ENCODE measurements at regions not wholly inside any gene's neighbourhood (a gene's known extent, or its start where the extent isn't known, plus 50 kb on each side); places are given as distances from the start of the nearest gene placed in this dataset.
A peak's percentile ranks its signal among the peaks of the same experiment; 100 is the strongest.
"Not testable (repeated sequence)": the region's sequence is repeated elsewhere in the genome, so short reads cannot be mapped to it uniquely, and the experiment has no call there.

DNA sequence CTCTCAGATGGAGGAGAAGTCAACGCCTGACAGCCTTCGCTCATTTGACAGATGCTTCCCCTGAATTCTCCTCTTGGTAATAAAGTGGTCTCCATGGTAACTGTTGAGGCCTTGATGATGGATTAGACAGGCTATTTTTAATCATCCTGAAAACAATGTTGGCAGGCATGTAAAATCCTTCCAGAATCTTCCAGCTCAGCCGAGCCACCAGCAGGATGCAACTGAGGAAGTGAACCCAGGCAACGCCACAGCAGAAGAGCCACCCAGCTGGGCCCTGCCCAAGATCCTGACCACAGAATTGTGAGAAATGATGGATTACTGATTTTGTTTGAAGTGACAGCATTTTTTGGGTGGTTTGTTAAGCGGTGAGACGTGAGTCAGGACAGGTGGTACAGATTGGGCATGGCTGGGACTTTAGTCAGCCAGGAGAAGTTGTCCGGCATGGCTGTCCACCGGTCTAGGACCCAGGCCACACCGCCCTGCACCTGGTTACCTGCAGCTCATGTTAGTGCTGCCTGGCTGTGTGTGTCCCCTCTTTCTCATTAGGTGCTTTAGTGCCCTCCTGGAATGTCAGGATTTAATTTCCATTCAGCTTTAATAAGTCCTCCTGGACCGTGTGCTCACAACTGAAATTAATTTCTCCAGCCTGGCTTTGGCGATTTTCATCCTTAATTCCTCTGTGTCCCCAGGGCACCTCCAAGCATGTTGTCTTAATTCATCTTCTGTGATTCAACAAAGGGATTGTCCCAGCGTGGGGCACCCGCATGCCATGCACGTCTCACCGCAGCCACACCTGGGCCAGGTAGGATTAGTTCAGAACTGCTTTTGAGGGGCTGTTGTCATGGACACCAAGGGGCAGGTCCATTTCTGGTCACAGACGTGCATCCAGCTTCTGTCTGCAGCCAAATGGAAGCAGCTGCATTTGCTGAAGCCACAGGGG lies 280.4 kb downstream of the ADGRD1 start:
- H3K9me3 Mint-ChIP-seq, ATAC-seq, H3K27ac Mint-ChIP-seq, H3K36me3 Mint-ChIP-seq: not testable (repeated sequence)
- peak in 1 of 2 donors; percentile 52 for DNase-seq (ENCODE audit: low spot score in 2 of 2)

DNA sequence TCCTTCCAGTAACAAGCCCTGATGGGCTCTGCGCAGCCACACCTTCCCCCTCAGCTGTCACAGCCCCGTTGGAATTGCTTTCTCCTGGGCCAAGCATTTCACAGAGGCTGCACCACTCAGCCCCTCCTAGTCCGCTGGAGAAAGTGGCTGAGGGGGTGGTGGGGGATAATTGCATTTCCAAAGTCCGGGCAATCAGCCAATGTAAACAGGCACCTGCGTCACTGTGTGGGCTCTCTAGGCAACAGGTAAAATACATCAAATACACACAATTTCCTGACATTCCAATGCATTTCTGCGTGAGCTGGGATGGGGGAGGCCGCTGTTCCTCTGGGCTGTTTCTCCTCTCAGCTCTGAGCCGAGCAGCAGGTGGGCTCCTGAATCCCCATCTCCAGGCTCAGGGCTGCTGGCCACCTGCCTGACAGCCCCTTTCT lies 281.1 kb downstream of the ADGRD1 start:
- H3K27ac Mint-ChIP-seq, H3K36me3 Mint-ChIP-seq, H3K9me3 Mint-ChIP-seq, ATAC-seq: not testable (repeated sequence)
- peak in 1 of 2 donors; percentile 18 for DNase-seq (ENCODE audit: low spot score in 2 of 2)

DNA sequence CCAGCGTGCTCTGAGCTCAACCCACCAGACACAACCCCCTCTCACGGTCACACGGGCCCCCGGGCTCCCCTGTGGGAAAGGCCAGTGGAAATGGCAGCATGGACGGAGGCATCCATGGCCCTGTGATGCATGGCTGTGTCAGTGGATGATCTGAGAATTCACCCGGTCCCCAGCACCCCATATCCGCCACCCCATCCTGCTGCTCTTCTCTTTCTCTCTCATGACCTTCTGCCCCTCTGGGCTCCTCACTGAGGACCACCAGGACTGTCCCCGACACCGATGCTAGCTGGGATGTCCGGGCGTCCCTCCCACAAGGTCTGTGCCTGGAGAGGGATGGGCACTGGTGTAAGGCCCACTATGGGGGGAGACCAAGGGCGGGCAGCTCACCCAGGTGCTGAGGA lies 282.2 kb downstream of the ADGRD1 start:
- ATAC-seq (no peak), DNase-seq (ENCODE audit: low spot score in 2 of 2) (peak in 1 of 2 donors; percentile 37)
- H3K27ac Mint-ChIP-seq, result no peak overlapping the region
- peaks cover 0 to 7% of the 10 kb centered on the region in 2 donors for H3K36me3 Mint-ChIP-seq
- no peaks in the 10 kb centered on the region for H3K9me3 Mint-ChIP-seq

DNA sequence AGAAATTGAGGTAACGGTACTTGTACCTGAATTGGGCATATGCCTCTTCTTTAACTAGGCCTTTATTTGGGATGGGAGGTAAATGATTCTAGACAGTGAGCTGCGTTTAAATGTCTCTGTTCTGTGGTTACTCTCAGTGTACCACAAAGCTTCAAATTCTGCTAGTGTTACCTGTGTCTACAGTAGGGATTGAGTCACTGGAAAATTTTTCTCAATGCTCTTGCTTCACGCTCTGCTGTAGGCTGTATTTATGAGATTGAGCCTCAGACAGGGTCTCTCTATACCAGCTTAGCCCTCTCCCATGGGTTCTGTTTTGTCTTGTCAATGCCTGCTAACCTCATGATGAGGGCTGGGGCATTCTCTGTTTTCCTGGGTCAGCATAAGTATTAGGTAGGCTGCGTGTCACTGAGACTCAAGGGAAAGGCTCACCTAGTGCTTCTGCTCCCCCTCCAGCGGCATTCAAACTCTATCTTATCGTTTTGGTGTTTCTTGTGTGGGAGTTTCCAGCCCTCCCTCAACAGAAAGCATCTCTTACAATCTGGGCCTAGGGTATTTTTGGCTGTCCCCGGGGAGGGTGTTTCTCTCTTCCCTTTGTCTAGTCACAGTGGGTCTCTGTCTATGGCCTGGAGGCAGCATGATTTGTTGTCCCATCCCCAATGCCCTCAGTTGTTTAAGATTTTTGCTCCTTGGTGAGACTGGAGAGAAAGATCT lies 285.8 kb downstream of the ADGRD1 start:
- ATAC-seq (peak; percentile 87 to 93), DNase-seq (ENCODE audit: low spot score in 2 of 2) (no peak)
- H3K36me3 Mint-ChIP-seq, result no peaks in the 10 kb centered on the region
- no peaks in the 10 kb centered on the region for H3K9me3 Mint-ChIP-seq
- peak overlapping the region; percentile 45 to 61 for H3K27ac Mint-ChIP-seq

DNA sequence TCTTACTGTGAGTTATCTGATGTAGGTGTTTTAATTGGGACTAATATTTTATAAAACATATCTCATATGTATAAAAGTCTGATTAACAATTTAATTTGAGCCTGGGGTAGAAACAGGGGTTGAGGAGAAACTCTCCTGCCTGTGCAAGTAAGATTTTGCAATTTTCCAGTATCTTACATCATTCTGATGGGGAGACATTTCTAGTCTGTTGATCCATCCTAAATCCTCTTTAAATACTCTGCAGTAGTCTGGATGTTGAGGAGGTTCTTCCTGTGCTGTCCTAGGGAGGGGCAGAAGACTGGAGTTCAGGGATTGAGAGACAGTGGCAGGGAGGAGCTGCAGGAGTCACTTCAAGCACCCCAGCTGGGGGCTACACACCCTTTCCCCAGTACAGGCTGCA lies 287.8 kb downstream of the ADGRD1 start:
- H3K9me3 Mint-ChIP-seq, result no peaks in the 10 kb centered on the region
- DNase-seq (ENCODE audit: low spot score in 2 of 2) (no peak), ATAC-seq (no peak)

DNA sequence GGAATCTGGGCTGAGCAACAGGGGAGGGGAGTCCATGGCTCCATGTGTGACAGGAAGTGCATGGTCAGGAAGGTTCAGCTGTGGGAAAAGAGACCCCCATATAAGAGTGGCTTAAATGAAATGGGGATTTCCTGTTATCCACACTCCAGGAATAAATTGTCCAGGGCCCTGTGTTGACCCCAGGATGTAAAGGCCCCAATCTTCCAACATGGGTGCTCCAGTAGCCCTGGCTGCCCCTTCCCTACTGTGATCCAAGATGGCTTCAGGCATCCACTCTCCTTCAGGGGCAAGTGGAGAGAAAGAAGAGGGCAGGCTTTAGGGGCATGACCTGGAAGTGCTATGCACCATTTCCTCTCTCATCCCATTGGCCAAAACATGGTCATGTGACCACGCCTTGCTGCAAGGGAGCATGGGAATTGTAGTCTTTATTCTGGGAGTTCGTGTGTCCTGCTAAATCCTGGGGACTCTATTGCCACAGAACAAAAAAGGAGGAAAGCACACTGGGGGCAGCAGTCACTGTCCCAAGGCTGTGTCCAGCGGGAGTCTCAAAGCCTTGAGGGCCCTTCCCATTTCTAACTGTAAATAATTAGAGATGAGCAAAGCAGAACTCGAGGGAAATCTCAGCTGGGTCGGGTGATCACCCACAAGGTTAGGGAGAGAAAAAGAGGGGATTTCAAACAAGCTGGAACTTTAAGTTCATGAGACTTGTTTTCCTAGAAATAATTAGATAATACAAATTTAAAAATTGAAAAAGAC lies 289.2 kb downstream of the ADGRD1 start:
- H3K9me3 Mint-ChIP-seq, result no peaks in the 10 kb centered on the region
- no peak overlapping the region for H3K27ac Mint-ChIP-seq

More for the DNA sequence above, 287.8 kb downstream of the ADGRD1 start:
- Mint-ChIP-seq H3K27ac (no peak overlapping the region), H3K36me3 (no peaks in the 10 kb centered on the region)

DNA sequence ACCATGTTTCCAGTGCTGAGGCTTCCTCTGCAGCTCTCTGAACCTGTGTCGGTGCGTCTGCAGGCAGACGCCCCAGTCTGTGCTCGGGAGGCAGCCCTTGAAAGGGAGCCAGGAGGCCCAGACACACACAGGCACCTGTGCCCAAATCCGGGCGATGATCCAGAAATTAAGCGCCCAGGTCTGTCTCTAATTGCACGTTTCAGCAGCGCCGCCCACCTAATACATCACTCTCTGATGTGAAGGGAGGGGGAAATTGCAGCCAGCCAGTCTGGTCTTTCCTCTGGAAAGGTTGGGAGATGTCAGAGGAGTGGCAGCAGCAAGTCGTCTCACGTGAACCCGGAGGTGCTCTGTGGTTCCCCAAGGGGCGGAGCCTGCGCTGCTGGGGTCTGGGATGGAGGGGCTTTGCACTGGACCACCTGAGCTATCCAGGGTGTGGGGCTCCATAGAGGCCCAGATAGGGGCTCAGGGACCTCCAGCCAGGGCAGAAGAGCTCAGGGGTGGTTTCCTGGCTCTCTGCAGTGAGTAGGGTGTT lies 290.5 kb downstream of the ADGRD1 start:
- not testable (repeated sequence) for ATAC-seq; H3K27ac Mint-ChIP-seq; H3K36me3 Mint-ChIP-seq; H3K9me3 Mint-ChIP-seq; DNase-seq (ENCODE audit: low spot score in 2 of 2)

More for the DNA sequence above, 289.2 kb downstream of the ADGRD1 start:
- peak; percentile 56 to 74 for ATAC-seq
- H3K36me3 Mint-ChIP-seq, result no peaks in the 10 kb centered on the region
- peak in 1 of 2 donors; percentile 34 for DNase-seq (ENCODE audit: low spot score in 2 of 2)

DNA sequence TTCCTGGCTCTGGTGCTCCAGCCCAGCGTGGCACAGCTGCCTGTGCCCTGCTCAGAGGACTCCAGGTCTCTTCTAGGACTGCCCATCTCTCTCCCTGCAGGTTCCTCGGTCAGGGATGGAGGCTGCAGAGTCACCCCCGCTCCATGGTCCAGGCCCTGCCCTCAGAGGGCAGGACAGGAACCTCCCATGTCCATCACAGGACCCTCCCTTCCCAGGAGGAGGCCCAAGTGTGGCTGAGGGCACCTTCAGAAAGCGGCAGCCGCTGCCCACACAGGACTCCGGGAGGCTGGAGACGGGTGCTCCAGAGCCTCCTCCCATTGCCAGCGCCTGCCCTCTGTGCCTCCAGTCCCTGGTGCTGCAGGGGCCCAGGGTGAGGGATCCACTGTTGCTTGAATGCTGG lies 291.5 kb downstream of the ADGRD1 start:
- not testable (repeated sequence) for ATAC-seq; H3K9me3 Mint-ChIP-seq; H3K27ac Mint-ChIP-seq; H3K36me3 Mint-ChIP-seq; DNase-seq (ENCODE audit: low spot score in 2 of 2)

DNA sequence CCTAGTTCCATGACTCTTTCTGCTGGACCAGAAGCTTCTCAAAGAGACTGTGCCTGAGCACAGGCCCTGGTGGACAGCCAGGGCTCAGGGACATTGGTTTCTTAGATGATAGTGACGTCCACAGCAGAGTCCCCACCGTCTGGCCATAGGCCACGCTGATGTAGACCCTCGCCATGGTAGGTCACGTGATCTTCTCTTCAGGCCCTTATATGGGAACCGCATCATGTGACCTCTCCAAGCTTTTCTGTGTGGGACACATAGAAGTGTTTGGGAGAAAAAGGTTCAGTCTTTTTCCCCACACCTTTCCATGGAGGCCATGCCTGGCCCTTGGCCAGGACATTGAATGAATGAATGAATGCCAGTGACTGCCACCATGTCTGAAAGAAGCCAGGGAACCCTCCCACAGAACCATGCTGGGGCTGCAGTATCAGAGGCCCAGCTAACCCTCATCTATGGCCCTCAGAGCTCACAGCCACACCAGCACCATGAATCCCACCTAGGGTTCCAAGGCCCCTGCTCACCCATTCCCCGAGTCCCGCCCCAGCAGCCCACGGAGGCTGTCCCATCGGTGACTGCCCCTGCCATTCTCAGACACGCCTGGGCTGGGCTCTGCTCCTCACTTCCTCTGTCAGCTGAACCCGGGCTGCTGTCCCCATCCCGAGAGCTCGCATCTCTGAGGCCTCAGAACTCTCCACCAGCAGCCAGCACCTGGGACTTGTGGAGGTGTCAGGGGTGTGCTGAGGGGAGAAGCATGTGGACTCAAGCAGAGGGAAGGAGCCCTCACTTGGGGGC lies 292.1 kb downstream of the ADGRD1 start:
- no peaks in the 10 kb centered on the region for H3K36me3 Mint-ChIP-seq
- DNase-seq (ENCODE audit: low spot score in 2 of 2) (no peak), ATAC-seq (no peak)
- no peak overlapping the region for H3K27ac Mint-ChIP-seq
- no peaks in the 10 kb centered on the region for H3K9me3 Mint-ChIP-seq

DNA sequence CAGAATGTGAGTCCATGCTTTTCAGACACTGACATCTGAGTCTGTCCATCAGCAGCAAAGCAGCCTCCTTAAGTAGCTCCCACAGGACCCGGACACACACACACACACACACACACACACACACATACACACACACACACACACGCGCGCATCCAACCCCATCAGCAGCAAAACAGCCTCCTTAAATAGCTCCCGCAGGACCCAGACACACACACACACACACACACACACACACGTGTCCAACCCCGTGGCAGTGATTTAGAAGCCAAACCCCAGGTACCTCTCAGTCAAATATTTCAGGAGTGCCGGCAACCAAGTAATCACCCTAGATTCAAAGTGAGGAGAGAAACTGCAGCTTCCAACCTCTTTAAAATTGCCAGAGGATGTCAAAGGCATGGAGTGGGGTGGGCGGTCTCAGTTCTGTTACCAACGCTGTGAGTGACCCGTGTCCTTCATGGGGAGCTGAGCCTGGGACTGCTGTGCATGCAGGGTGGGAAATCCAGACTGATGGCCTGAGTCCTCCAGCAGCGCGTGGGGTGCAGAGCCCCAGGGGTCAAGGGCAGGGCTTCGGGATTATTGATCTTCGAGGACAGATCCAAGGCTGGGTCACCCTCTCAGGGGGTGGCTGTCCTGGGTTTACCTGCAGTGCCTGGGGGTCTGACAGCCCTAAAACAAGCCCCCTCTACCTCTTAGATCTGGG lies 293.5 kb downstream of the ADGRD1 start:
- H3K36me3 Mint-ChIP-seq; ATAC-seq; DNase-seq (ENCODE audit: low spot score in 2 of 2); H3K27ac Mint-ChIP-seq; H3K9me3 Mint-ChIP-seq: not testable (repeated sequence)

DNA sequence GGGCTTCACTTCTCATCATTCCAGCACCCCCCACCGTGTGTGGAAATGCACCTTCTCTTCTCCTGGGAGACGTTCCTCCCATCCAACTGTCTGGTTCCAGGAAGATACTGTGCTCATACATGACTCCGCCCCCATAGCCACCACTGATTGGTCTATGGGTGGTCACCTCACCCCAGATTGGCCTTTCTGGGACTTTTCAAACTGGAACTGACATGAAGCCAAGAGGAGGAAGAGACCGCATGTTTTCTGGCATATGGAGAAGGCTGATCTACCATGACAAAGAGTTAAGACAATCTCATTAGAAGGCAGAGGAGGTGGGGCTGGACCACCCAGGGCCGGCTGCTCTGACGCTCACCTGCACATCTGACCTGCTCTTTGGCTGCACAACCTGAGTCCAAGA lies 294.2 kb downstream of the ADGRD1 start:
- not testable (repeated sequence) for H3K27ac Mint-ChIP-seq; H3K36me3 Mint-ChIP-seq; H3K9me3 Mint-ChIP-seq; ATAC-seq; DNase-seq (ENCODE audit: low spot score in 2 of 2)

DNA sequence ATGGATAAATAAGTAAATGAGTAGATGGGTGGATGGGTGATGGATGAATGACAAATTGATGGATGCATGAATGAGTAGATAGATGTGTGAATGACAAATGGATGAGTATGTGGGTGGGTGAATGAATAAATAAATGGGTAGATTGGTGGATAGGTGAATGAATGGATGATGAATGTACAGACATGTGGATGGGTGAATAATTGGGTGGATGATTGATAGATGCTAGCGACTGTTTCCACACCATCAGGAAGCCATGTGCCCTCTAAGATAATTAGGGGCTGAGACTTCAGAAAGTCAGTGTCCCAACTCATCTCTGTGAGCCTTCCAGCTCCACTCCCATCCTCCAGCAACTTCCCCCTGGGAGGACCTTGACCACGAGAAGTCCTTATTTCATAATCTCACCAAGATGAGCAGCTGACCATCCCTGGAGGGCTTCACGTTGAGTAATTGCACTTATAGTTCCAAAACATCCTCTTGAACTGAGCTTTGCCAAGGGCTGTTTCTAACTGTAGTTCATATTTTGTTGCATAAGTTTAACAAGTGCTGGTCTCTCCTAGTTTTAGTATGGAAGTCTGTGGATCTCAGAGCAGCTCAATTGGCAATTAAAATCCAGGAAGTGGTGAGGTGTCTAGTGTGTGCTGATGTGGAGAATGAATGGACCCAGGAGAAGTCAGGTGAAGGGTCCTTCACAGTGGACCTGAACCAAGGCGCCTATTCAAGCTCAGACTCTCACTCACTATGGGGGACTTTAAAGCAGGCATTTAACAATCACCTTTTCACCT lies 295.7 kb downstream of the ADGRD1 start:
- Mint-ChIP-seq H3K36me3 (no peaks in the 10 kb centered on the region), H3K9me3 (no peaks in the 10 kb centered on the region), H3K27ac (no peak overlapping the region)
- no peak for ATAC-seq
- DNase-seq (ENCODE audit: low spot score in 2 of 2), result no peak

DNA sequence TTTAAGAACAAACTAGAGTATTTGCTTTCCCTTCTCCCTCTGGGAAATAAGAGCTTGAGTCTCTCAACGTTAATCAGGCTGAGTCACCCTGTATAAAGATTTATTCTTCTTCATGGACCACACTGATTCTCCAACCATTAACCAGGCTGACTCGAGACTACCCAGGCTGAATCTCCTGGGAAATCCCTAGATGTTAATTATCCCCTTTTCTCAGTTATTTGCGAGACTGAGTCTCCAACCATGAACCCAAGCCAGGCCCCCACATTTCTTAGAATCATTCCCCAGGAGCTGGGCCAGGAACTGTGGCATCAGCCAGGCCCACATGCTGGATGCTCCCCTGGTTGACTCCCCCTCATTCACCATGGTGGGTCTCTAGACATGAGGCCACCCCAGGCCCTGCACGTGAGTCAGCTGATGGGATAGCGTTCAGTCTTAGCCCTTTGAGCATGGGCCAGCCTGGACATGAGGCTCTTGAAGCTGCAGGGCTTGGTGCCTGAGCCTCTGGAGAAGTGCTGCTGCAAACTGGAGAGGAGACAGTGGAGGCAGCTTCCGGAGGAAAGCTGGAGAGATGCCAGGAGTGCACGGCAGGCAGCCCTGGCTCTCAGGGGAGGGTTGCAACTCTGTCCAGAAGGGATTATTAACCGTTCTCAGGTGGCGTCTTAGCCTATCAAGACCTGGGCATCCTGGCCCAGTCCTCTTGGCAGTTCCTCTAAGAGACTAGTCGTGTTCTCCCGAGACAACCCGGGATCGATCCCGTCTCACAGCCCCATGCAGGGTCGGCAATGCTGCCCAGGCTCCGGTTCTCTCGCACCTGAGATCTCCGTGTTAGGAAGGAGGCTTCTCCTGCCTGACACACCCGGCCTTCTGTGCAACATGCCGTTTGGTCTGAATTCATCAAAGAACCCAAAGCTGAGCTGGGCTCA lies 296.6 kb downstream of the ADGRD1 start:
- H3K36me3 Mint-ChIP-seq, result no peaks in the 10 kb centered on the region
- no peaks in the 10 kb centered on the region for H3K9me3 Mint-ChIP-seq
- ATAC-seq, result no peak
- DNase-seq (ENCODE audit: low spot score in 2 of 2), result no peak
- no peak overlapping the region for H3K27ac Mint-ChIP-seq

DNA sequence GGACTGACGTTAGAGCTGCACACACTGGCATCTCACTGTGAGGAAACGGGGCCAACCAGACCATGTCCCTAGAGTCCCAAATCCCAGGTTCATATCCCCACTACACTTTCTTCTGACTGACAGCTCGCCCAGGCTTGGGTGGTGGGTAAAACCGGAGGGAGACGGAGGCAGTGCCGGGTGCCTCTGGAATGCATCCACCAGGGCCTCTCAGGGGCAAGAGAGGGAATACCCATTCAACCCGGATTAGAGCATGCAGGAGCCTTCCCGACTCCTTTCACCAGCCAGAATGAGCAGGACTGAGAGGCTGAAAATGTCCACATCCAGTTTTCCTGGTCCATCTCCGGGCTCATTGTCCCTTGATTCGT lies 297.2 kb downstream of the ADGRD1 start:
- ATAC-seq (no peak), DNase-seq (ENCODE audit: low spot score in 2 of 2) (no peak)
- H3K9me3 Mint-ChIP-seq, result no peaks in the 10 kb centered on the region
- no peaks in the 10 kb centered on the region for H3K36me3 Mint-ChIP-seq
- no peak overlapping the region for H3K27ac Mint-ChIP-seq
